ENCODE measurements at regions not wholly inside any gene's neighbourhood (a gene's known extent, or its start where the extent isn't known, plus 50 kb on each side); places are given as distances from the start of the nearest gene placed in this dataset.
A peak's percentile ranks its signal among the peaks of the same experiment; 100 is the strongest.
"Not testable (repeated sequence)": the region's sequence is repeated elsewhere in the genome, so short reads cannot be mapped to it uniquely, and the experiment has no call there.

DNA sequence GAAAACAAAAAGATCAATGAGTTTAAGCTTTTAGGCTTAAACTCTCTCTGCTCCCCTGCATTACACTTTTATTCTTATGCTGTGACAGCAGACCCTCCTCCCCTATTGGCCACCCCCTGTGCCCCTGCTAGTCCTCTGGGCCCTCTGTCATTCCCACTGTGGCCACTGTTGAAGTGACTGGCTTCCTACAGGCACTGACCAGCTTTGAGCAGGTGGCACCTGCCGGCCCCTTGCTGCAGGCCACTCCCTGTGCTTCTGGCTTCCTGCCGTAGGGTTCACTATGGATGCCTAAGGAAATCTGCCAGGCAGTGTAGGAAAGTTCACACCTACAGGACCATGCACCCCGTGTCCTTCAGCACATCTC lies 156.5 kb upstream of the L3MBTL4 start:
- no peak for DNase-seq (ENCODE audit: low spot score)

DNA sequence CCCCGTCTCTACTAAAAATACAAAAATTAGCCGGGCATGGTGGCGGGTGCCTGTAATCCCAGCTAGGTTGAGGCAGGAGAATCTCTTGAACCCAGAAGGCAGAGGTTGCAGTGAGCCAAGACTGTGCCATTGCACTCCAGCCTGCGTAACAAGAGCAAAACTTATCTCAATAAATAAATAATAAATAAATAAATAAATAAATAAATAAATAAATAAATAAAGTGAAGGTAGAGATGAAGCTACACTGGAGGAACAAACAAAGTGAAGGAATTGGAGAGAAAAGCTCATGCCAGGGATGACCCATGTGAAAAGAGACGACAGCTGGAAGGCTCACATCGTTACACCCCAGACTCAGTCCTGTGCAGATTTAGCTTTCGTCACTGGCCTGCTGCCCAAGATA lies 157.3 kb upstream of the ARHGAP28 start:
- not testable (repeated sequence) for DNase-seq (ENCODE audit: low spot score)

DNA sequence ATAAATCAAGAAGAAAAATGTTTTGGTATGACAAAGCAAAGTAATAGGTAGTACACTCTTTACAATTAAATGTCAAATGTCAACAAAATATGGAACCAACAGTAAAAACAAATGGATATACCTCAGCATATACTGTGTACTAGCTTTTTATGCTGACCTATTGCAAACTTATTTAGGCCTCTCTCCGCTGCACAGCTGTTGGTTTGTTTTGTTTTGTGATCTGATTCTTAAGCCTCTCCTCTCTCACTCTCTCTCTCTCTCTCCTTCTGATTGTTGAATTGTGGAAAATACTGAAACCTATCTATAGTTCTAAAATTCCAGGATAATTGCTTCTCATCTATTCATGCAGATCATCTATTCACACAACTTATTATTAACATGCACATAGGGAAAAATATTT lies 154.9 kb upstream of the ARHGAP28 start:
- no peak for DNase-seq (ENCODE audit: low spot score)

DNA sequence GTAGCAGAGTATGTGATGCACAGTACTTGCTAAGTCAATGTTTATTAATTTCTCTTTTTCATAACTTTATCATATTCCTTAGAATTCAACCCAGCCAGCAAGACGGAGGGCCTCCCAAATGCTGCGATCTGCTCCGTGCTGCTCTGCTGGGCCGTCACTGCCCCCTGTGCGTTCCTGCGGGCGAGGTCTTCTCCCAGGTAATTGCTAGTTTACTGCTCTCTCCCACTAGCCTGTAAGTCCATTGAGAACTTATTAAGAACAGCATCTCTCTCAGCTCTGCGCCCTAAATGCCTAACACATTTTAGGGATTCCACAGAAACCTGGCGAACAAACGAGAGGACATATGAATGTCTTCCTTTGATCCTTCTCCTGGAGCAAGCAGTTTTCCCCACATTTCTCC lies 153.6 kb upstream of the ARHGAP28 start:
- no peak for DNase-seq (ENCODE audit: low spot score)

DNA sequence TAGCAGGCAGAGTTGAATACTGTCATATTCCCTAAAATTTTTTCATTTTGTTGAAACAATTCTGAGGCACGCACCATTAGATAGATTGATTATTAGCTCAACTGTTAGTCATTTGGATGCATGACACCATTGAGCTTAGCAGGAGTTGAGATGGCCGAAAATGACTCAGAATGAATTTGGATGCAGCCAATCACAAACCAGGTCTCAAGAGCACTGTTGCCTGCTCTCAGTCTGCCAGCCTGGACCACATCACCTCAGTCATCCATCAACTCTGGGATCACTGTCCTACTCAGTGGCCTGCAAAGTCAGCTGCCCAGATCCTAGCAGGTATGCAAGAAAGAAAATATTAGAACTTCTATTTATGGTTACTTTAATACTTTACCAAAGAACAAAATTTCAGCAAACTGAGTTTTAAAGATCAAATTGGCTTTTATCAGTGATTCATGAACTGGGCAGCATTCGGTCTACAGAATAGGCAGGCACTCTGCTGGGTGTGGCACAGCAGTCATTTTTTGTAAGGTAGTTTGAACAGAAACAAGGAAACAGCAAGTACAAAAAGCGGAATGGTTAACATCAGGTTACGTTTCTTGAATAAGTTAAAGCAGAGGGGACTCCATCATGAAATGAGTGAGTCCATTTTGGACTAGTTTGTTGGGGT lies 152.7 kb upstream of the ARHGAP28 start:
- no peak for DNase-seq (ENCODE audit: low spot score)

DNA sequence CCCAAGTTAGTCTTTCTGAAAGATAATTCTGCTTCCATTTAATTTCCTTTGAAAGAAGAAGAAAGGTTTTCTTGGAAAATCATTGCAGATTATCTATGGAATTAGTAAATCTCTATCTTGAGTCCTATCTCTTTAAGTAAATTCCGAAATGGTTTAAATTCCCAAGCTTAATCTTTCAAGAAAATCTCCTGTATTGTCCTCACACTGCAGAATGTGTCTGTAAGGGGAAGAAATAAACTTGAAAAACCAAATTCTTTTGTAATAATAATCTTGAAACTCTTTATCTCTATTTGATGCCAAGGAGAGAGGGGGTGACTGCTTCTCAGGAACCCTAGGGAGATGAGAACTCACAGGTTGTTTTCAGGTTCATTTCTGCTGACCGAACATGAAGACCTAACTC lies 150.8 kb upstream of the ARHGAP28 start:
- no peak for DNase-seq (ENCODE audit: low spot score)

DNA sequence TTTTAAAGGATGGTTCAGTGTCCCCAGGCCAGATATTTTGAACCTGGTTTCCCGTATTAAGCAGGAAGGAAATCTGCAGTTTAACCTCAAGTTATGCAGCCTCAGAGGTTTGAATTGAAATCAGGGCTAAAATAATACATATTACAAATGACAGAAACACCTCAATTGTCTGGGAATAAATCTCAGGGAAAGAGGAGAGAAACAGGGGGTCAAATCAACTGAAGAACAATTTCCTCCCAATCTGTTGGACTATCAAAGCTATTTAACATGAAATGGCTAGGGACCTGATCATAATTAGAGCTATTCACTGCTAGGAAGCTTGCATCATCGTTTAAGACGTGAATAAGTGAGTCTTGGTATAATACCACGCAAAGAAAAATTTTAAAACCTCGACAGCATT lies 150.0 kb upstream of the ARHGAP28 start:
- DNase-seq (ENCODE audit: low spot score), result no peak

DNA sequence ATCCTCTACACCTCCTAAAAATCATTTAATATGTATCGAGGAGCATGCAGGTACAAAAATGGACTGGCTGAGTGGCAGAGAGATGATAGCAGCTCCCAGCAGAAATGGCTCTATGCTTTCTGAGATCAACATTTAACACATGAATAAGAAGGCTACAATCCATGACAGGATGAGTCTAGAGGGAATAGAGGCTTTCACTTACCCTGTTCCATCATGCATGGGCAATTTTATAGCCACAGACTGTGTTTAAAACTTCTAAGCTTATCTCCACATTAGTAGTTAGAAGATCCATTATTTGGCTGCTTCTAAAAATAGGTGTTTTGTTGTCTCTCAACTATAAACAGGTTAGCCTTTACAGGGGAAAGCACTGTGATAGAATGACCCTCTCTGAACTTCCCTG lies 149.1 kb upstream of the ARHGAP28 start:
- no peak for DNase-seq (ENCODE audit: low spot score)

DNA sequence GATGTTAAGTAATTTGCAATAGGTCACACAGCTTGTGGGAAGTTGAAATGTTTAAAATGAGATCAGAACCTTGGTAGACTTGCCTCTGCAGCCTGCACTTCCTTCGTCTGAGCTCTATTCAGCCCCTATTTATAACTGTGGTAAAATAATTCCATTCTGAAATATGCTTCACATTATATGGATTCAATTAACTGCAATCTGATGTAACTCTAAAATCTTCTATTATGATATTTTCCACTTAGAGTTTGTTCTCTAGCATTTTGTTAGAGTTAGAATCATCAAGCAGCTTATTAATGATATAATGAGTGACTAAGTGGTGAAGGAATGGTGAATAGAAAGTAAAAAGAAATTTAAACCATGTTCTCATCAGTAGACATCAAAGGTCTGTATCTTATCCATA lies 139.6 kb upstream of the ARHGAP28 start:
- DNase-seq (ENCODE audit: low spot score), result no peak

DNA sequence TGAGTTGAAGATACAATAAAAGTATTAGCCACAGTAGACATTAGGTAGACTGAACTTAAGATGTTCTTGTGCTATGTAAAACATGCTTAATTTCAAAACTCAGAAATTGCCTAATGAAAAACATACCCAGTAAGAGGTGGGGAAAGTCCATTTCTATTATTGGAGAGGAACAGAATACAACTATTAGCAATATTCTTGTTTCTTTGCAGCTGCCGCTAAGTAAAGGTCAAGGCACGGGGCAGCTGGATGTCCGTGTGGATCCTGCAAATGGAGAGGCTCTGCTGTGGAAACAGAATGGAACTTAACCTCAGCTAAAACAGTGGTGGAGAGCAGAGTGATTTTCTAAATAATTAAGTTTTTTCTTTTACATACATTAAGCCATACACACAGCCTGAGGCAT lies 139.2 kb upstream of the ARHGAP28 start:
- no peak for DNase-seq (ENCODE audit: low spot score)

DNA sequence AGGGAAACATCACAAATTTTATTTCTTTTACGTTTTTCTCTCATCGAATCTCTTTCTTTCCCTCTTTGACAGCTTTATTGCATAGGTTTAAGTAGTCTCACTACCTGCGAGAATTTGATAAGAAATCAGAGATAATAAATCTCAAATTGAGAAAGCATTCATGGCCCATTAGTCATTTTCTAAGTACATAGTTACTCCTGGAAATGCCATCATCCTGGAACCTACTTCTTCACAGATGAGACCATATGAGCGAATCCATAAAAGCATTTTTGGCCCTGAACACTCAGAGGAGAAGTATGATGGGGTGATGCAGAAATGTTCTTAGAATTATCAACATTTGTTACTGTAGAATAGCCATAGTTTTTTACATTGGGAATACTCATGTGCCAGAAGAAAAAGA lies 138.0 kb upstream of the ARHGAP28 start:
- no peak for DNase-seq (ENCODE audit: low spot score)

DNA sequence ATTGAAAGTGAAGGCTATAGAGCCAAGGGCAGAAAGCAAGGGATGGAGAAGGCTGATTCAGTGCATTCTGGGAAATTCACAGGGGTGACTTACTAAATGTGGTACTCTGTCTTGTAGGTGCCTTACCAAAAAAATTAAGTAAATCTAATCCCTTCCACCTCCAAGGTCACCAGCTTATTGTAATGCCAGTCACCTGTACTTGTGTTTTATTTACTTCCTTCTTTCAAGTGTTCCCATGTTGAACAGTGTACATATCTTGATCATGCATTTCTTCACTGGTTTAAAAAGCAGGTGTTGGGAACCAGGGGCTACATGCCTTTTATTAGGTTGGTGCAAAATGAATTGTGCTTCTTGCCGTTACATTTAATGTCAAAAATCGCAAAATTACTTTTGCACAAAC lies 137.0 kb upstream of the ARHGAP28 start:
- no peak for DNase-seq (ENCODE audit: low spot score)

DNA sequence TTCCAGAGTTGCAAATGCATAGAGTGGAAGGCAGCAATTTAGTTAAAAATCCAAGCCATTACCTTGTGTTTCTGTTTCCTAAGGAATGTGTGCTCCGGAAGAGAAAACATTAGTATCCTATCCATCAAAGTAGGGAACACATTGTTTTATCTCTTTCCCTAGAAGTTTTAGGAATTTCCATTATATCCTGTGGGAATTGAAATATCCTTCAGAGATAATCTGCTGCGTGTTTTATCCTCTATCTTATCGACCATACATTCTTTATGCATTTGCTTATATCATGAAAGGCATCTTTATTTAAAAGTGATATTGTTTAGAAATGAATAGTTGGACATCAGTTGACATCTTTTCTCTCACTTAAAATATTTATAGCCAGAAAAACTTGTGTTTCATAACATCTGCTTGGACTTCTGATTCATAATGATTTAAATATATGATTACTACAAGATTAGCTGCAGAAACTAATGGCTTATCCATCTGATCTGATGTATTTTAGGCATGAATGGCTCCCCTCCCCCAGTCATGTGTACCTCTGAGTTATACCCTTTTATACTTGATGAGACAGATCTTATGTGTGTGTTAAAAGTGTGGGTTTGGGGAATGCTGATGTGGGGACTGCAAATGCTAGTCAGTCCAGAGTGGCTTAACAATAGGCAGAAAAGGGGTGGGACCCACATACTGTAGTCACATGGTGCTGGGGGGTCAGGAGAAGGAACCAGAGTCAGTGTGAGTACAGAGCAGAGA lies 136.2 kb upstream of the ARHGAP28 start:
- no peak for DNase-seq (ENCODE audit: low spot score)

DNA sequence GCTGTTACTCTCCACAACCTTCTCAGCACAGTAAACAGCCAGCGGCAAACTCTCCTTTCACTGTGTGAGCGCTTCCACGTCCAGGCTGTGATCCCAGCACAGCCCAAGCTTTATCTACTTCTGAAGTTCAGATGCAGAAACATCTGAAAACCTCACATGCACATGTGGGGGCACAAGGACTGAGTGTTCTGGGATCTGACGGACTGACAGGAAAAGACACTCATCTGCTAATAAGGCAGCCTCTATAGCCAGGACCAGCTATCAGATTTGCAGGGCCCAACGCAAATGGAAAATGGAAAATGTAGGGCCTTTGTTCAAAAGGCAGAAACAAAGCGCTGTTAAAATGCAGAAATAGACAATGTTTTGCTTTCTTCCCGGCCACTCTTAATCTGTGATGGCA lies 133.8 kb upstream of the ARHGAP28 start:
- no peak for DNase-seq (ENCODE audit: low spot score)

DNA sequence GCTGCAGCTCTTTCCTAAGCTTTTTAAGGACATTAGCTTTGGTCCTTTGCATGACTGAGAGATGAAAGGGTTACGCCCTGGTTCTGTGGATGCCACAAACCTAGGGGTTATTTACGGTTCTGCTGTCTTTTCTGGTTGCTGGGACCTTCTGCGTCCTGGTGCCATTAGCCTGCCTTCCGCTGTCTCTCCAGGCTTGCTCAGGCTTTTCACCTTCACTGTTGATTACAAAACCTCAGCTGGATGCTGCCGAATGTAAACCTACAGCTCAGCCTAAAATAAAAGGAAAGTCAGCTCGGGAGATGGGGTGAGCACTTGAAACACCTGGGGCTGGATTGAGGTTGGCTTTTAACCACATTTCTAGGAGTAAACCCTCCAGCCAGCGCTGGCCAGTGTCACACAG lies 130.9 kb upstream of the ARHGAP28 start:
- no peak for DNase-seq (ENCODE audit: low spot score)

DNA sequence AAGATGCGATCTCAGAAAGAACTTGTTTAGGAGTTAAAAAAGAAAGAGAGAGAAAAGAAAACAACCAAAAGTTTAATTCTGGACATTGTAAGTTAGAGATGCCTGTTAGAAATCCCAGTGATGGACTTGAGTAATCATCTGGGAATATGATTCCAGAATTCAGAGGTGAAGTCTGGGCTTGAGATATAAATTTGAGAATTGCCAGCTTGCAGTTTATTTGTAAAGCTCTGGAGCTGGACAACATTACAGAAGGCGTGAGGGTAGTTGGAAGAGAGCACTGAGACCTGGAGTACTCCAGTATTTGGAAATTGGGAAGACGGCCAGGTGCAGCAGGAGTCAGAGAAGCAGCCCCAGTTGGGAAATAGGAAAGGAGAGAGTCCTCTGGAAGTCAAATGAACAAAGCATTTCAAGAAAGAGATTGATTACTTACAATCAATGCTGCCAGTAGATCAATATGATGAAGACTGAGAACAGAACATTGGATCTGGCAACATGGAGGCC lies 128.8 kb upstream of the ARHGAP28 start:
- DNase-seq (ENCODE audit: low spot score), result no peak

DNA sequence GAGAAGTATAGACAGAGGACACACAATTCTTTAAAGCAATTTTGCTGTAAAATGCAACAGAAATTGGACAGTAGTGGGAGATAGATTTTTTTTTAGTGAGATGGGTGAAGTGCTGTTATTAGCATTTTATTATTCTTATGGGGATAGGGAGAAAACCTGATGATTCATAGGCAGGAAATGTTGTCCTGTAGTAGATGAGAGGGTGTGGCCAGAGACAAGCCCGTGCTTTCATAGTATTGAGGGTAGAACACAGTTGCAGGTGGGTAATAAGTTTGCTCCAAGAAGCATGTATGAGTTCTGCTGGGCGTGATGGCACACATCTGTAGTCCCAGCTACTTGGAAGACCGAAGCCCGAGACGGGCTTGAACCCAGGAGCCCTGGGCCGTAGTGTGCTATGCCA lies 128.3 kb upstream of the ARHGAP28 start:
- DNase-seq (ENCODE audit: low spot score), result no peak

DNA sequence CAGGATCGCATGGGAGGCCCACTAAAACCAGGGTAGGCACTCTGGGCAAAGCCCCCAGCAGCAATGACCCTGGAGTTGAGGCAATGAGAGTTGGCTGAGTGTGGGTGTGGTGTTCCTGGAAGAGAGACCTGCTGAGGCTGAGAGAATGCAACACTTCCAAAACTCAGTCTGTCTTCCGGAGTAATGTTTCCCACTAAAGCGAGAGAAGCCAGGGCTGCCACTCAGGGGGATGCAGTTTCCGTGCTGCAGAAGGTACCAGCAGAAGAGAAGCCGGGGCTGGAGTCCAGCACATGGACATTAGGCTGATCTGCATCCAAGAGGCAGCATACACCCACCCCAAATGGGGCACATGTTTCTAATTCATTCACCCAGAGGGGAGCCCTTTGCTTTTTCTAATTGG lies 127.2 kb upstream of the ARHGAP28 start:
- DNase-seq (ENCODE audit: low spot score), result no peak

DNA sequence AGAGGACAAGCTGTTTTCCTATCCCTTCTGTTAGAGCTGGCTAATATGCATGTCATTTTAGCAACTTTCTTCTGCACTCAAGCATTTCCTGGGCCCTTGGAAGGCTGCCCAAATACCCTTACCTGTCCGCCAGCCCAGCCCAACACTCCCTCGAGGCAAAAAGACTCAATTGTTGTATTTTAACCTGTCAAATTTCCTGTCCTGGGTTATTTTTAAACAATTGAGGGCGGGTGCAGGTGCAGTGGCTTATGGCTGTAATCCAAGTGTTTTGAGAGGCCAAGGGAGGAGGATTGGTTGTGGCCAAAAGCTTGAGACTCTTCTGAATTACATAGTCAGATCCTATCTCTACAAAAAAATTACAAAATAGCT lies 125.0 kb upstream of the ARHGAP28 start:
- DNase-seq (ENCODE audit: low spot score), result no peak

DNA sequence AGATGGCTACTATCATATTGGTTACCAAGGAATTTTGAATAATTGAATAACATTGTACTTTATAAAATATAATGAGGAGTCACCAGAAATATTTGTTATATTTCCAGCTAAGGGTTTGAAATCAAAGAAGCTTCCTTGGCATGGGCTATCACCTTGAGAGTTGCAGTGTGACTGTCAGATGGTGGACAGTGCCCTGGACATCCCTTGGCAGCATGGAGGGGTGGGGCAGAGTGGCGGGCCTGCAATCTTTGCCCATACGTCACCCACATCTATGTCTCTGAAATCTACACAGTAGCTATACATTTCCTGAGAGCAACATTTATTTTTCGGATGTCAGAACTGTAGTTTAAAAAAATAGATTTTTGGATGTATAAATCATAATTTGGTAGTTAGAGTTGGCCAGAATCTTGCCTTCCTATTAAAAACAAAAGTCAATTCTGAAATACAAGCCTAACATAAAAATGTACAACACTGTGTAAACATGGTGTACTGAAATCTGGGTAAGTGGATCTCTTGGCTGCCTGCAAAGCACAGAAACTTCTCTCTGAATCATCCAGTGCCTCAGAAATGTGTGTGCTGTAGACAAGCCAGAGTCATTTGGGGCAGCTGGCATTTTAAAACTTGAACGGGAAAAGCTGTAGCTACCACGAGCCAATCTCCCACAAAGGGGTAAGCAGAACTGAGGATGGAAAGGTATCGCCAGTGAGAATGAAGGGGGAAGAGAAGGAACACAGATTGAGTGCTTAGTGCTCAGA lies 124.2 kb upstream of the ARHGAP28 start:
- DNase-seq (ENCODE audit: low spot score), result peak; percentile 27

DNA sequence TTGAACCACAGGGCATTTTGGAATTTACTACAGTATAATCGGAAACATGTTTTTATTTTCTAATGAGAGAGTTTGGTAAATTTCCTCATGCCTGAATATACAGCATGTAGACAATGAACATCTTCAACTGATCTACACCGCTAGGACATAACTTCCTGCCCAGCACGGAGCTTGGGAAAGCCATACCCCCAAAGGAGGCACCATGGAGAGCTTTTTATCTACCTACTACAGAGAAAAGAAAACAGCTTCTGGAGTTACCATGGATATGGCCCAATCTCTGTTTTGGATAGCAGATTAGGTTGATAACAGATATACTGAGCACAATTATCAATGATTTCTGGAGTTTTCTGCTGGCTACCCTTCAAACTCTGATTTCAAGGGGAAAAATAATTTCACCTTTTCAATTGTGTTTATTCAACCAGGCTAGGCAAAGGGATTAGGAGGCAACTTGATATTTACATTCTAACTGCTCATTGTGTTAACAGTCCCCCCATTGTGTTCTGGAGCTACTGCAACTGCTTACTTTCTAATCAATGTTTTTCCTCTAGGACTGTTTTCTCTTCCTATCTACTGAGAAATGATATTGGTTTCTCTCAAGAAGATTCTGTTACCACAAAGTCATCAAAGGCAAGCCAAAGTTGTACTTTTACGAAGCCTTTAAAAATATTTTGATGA lies 123.0 kb upstream of the ARHGAP28 start:
- DNase-seq (ENCODE audit: low spot score), result no peak

DNA sequence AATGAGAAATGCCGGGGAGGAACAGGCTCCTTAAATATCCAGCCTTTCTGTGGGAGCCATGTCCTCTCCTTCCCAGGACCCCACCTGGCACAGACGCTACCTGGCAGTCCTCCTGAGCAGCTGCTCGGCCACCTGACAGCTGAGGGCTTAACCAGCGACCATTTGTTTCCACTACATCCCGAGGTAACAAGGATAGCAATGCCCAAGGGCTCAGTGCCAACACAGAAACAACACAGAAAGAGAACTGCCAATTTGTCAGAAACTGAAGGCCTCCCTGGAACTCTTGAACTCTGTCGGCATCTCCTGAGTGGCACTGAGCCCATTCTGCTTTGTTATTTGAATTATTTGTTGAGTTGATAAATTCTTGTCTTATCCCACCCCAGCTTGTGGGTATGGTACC lies 122.2 kb upstream of the ARHGAP28 start:
- no peak for DNase-seq (ENCODE audit: low spot score)
